ENCODE measurements at regions not wholly inside any gene's neighbourhood (a gene's known extent, or its start where the extent isn't known, plus 50 kb on each side); places are given as distances from the start of the nearest gene placed in this dataset.

DNA sequence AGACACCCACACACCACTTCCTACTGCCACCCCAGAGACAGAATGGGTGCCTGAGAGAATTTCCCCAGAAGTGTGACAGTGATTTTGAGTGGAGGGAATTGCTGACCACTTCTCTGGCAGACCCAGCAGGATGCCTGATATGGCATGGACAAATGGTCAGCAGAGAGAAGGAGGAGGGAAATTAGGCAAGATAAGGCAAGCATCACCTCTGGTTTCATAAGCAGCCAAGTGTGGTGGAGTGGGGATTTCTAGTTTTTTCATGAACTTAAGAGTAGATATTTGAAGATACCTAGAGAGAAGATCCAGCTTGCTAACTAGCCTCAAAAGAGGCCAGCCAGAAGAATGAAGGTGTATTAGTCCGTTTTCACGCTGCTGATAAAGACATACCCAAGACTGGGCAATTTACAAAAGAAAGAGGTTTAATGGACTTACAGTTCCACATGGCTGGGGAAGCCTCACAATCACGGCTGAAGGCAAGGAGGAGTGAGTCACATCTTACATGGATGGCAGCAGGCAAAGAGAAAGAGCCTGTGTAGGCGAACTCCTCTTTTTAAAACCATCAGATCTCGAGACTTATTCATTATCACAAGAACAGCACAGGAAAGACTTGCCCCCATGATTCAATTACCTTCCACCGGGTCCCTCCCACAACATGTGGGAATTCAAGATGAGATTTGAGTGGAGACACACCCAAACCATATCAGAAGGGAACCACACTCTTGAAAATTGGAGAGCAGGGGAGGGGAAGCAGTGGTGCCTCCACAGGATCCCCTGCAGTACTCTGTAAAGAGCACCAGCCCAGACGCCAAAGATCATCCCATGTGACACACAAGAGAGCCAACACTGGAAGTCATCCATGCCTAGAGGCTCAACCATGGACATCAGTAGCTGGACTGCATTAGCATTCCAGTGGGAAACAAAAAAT lies 64.2 kb downstream of the RBM43 start:
- FAIRE-seq: no peak

GRCh38 chr2:151193576-151193975 lies 68.1 kb downstream of the RBM43 start:
- DNase-seq (ENCODE audit: low spot score) (no peak), FAIRE-seq (no peak)

More for the DNA sequence above, 64.2 kb downstream of the RBM43 start:
- no peak for DNase-seq (ENCODE audit: low spot score)

- no peak for FAIRE-seq
These were observed 69.0 kb downstream of the RBM43 start for GRCh38 chr2:151192681-151193080.

GRCh38 chr2:151191001-151191400 lies 70.7 kb downstream of the RBM43 start:
- FAIRE-seq: no peak
- no peak for DNase-seq (ENCODE audit: low spot score)

More at GRCh38 chr2:151192681-151193080, 69.0 kb downstream of the RBM43 start:
- DNase-seq (ENCODE audit: low spot score): no peak

DNA sequence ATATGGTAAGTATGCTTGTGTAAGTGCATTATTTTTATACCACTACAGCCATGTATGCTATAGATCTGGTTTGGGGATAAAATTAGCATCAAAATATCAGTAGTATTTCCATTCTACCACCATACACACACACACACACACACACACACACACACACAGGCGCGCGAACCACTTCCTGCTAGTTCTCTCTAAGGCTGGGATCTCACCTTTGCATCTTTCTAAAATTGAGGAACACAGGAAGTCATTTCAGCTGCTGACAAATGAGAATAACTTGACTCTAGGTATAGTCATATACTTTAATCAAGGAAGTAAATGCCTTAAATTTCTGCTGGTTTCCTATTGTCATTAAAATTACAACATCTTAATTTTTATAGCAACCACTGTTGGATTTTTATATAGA lies 72.5 kb downstream of the RBM43 start:
- FAIRE-seq (no peak), DNase-seq (ENCODE audit: low spot score) (no peak)

DNA sequence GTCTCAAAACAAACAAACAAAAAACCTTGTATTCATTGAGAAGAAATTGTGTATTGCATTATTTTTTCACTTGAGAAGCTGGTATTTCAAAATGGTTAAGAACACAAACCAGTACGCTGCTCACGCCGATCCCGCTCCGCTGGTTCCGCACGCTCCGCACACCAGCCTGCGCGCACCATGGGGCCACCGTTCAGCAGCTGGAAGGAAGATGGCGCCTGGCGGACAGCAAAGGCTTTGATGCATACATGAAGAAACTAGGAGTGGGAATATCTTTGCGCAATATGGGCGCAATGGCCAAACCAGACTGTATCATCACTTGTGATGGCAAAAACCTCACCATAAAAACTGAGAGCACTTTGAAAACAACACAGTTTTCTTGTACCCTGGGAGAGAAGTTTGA lies 75.7 kb downstream of the RBM43 start:
- FAIRE-seq: no peak
- DNase-seq (ENCODE audit: low spot score): no peak

DNA sequence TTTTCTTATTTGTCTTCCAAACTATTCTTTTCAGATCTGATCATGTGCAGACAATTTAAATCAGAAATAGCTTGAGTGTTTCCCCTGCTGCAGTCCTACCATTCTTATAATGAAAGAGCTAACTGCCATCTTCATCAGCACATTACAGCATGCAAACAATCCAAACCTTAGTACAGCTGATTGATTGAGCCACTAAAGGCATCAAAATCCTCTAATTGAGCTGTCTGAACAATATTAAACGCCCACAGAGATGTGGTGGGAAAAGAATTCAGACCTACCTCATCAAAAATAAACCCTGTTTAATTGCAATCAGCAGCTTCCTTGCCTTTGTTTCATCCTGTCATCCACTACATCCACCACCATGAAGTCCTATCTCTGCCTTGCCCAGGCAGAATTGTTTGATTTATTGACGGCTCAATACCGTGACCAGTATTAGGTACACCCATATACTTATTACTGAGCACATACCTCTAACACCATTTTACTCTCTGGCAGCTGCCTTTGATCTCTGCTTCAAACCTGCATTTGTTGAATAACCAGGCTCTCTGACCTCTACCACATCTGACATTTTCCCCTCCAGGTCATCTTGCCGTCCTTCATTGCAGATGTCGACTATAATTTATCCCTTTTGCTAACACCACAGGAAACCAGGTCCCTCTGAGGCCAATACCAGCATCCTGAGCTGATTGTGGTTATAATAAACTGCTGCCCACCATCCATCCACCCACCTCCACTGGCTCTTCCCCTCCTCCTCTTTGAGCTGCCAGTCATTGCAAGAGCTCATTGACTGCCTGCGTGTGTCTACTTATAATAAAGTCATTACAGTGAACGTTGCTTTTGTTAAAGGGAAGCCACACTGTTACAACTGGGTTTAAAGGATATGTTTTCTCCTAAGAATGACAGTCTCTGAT lies 78.5 kb downstream of the RBM43 start:
- no peak for DNase-seq (ENCODE audit: low spot score)
- no peak for FAIRE-seq

- FAIRE-seq: no peak
- no peak for DNase-seq (ENCODE audit: low spot score)
These were observed 79.3 kb downstream of the RBM43 start for GRCh38 chr2:151182396-151182795.

DNA sequence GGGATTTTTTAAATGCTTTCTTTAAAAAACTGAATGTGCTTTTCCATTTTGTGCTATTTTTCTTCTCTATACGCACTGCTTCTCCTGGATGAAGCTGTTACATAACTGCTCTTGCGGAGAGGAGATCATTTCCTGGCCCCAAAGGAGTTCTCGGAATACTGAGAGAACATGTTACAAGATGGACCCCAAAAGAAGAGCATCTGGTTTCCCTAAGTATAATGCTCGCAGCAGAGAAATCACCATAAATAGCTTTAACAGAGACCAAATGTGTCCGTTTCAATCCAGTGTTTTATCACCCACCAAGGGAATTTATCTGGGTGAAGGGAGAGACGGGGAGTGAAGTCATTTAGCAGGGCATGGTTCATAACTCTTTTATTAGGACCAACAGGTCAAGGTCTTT lies 80.1 kb downstream of the RBM43 start:
- FAIRE-seq: no peak
- DNase-seq (ENCODE audit: low spot score): no peak

- no peak for FAIRE-seq
- DNase-seq (ENCODE audit: low spot score): no peak
These were observed 81.5 kb downstream of the RBM43 start for GRCh38 chr2:151180123-151180522.

DNA sequence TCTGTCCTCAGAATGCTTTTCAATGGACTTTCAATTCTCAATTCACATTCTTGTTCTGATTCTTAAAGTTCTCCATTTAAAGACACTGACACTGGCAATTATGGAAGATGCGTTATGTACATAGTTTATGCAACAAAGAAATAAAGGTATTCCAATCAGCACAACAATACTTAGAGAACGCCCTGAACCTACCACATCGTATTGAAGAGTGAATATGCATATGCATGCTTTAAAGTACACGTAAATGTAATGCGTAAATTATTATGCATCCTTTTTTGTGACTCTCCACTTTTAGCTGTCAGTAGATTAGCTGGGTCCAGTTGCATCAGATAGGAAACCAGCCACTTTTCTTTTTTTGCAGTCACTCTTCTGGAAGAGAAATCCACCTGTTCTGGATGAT lies 83.5 kb downstream of the RBM43 start:
- FAIRE-seq (no peak), DNase-seq (ENCODE audit: low spot score) (no peak)

- FAIRE-seq (no peak), DNase-seq (ENCODE audit: low spot score) (no peak)
These were observed 83.9 kb downstream of the RBM43 start for GRCh38 chr2:151177756-151178155.

DNA sequence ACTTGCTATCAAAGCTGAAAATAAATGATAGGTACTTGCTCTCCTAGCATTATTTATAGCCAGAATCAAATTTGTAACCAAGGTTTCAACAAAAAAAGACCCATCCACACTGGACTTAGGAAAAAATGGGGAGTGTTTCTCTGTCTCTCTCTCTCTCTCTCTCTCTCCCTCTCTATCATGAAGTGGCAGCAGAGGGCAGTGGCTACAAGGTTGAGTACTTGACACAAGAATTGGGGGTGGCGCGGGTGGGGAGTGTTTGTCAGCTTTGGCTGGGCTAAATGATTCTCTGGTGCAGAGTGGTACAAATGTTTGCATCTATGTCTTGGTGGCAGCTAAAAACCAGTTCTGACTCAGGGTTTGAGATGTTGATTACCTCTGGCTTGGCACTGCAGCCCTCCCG lies 85.0 kb downstream of the RBM43 start:
- no peak for DNase-seq (ENCODE audit: low spot score)

GRCh38 chr2:151175864-151176263 lies 85.8 kb downstream of the RBM43 start:
- DNase-seq (ENCODE audit: low spot score) (no peak), FAIRE-seq (no peak)

More for the DNA sequence above, 85.0 kb downstream of the RBM43 start:
- no peak for FAIRE-seq

- FAIRE-seq: no peak
These were observed 87.5 kb downstream of the RBM43 start for GRCh38 chr2:151174127-151174526.

DNA sequence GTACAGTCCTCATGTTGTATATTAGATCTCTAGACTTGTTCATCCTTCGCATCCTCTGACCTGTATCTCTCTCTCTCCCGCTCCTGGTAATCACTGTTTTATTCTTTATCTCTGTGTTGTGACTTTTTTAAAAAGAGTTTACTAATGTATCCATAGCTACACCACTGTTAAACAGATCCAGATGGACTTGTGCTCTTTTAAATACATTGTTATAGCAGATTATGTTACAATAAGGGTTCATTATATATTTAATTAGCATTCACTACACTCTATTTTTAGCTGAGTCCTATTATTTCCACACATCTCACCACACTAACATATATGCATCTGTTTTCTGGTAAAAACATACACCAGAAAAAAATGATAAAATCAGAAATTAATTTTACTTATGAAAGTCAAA lies 90.5 kb downstream of the RBM43 start:
- no peak for FAIRE-seq
- DNase-seq (ENCODE audit: low spot score): no peak

More at GRCh38 chr2:151174127-151174526, 87.5 kb downstream of the RBM43 start:
- DNase-seq (ENCODE audit: low spot score): no peak

- no peak for FAIRE-seq
These were observed 95.3 kb downstream of the RBM43 start for GRCh38 chr2:151166410-151166809.

DNA sequence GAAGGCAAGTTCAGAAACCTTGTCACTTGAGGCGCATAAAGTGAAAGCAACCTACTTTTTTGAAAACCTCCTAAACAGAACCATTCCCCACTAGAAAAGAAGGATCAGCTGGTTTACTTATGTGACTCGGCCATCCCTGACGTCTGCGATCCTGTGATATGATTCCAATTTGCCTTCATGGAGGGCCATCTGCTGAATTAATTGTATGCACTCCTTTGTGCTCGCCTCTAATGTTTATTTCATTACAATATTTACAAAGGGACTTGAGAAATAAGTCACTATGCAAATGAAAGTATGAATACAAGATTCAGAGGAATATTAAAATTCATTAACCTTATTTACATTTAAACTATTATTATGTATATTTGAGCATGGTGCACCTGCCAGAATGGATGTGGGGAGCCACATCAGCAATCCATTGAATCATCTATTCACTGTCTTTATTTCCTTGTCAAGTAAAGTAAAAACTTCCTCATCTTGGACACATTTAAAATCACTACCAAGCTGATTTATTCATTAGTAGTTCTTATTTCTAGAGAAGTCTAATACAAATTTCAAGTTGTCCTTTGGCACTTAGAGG lies 96.5 kb downstream of the RBM43 start:
- DNase-seq (ENCODE audit: low spot score) (no peak), FAIRE-seq (no peak)

More at GRCh38 chr2:151166410-151166809, 95.3 kb downstream of the RBM43 start:
- DNase-seq (ENCODE audit: low spot score): no peak

DNA sequence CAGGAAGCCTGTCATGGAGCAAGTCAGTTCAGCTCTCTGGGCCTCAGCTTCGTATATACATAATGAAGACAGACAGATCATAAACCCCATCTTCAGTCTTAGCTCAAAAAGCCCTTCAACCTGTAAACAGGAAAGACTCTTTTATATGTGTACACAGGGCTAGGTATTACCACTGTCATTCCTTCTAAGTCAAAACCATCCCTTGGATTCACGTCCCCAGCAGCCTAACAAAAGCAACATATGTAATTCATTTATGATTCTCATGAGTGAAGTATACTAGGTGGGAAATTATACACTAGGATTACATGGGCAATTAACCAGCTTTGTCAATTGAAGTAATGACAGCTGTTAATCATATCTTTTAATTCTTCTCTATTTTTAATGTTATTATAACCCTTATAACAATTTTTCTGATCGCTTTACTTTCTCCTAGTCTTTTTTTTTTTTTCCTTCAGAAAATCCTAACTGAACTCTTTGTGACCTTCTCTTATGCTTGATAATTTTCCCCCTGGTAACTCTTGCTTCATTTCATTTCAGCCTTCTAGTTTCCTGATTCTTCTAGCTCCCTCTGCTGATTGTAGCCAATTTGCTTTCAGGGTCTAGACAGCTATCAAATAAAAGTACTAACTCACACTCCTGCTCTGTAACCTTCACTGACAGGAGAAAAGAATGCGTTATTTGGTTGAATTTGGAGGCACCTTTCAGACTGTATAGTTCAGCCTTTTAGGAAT lies 99.7 kb downstream of the RBM43 start:
- no peak for DNase-seq (ENCODE audit: low spot score)
- FAIRE-seq: peak; percentile 17

DNA sequence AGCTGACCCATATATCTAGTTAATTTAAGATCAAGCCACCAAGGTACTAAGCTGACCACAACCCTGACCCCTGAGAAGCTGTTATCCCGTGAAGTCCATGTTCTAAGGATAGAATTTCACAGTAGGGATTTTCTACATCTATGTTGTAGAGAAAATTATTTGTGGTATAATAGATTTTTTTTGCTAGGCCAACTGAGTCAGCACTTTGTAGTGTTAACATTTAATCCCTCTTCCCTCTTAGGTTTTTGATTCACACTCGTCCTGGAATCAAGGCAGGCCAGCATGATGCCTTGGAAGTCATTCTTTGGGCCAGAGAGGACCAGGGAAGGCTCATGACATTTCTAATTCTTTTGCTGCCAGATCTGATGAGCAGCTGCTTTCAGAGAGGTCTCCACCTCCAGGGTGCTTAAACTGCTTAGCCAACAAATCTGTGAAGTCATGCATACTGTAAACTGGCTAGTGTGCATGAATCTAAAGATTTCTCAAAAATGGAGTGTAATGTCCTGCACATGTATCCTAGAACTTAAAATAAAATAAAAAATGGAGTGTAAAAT lies 102.5 kb downstream of the RBM43 start:
- no peak for DNase-seq (ENCODE audit: low spot score)
- no peak for FAIRE-seq

Data from urothelium cell line (cell line).